Endothelial cell of umbilical vein (primary cell): ENCODE measurements at regions not wholly inside any gene's neighbourhood (a gene's known extent, or its start where the extent isn't known, plus 50 kb on each side); places are given as distances from the start of the nearest gene placed in this dataset.

ENCODE experiments used
- BruUV-seq: library from RNA; stranded (reverse); fragments of 400-500 nt; replicated peaks from 2 replicates; lab custom pipeline; 2021; lab: Mats Ljungman, UMichigan
- CTCF ChIA-PET: fragments of 300-600, 350-600 bp; sonication (Branson Sonifier 250); formaldehyde crosslinking; loops from one replicate; lab custom pipeline; 2021; ENCODE audit warnings: antibody characterized with exemption, inconsistent platforms; lab: Charles Lee
- POLR2A ChIA-PET: fragments of 300-600, 350-600 bp; sonication (Branson Sonifier 250); formaldehyde crosslinking; loops from one replicate; lab custom pipeline; 2021; ENCODE audit warnings: antibody characterized with exemption, inconsistent platforms; lab: Charles Lee
- DNase-seq: peaks from one replicate; pipeline ENCODE4 v3.0.0-alpha.2; 2011; ENCODE audit warnings: low read depth, low spot score
- FAIRE-seq: peaks from 2 replicates; lab custom pipeline; 2011; peaks lifted over from hg19 to GRCh38; lab: Jason Lieb, UNC
- H2AFZ ChIP-seq: 2 replicates; pipeline ENCODE4 v1.6.0; 2012; ENCODE audit warnings: low read depth, low read length, control low read depth, inconsistent platforms
- H3K27ac ChIP-seq: 2 replicates; pipeline ENCODE4 v1.5.1; 2011; ENCODE audit warnings: low read depth, mild to moderate bottlenecking, control low read depth, low read length, moderate library complexity; ENCODE audit not compliant: insufficient read depth
- H3K27me3 ChIP-seq, 2 experiments: 2 replicates each; pipeline versions ENCODE4 v1.6.0 to v1.6.1; 2011; ENCODE audit warnings: low read length in 2 of 2, mixed read lengths in 1 of 2; ENCODE audit not compliant: control insufficient read depth in 2 of 2, insufficient read depth in 2 of 2
- H3K36me3 ChIP-seq, 2 experiments: 2 replicates in 1 of 2; 3 replicates in 1 of 2; pipeline ENCODE4 v1.5.1; 2011; ENCODE audit warnings: low read length in 2 of 2, mild to moderate bottlenecking in 1 of 2, moderate library complexity in 1 of 2; ENCODE audit not compliant: control insufficient read depth in 2 of 2, insufficient read depth in 2 of 2; ENCODE audit errors: extremely low read depth in 1 of 2
- H3K4me1 ChIP-seq: 3 replicates; pipeline ENCODE4 v1.5.1; 2011; ENCODE audit warnings: mild to moderate bottlenecking, low read length; ENCODE audit not compliant: control insufficient read depth, insufficient read depth; ENCODE audit errors: extremely low read depth
- H3K4me2 ChIP-seq: 2 replicates; pipeline ENCODE4 v1.6.1; 2011; ENCODE audit warnings: low read length, control low read depth, mixed read lengths; ENCODE audit not compliant: insufficient read depth
- H3K4me3 ChIP-seq, 3 experiments: fragments of 200-600 bp in 1 of 3; sonication (generic), shearing (Covaris generic) in 1 of 3; replicated peaks in 1 of 3; 2 replicates each; pipeline ENCODE4 v1.5.1; 2011 to 2016; ENCODE audit warnings: control low read depth in 3 of 3, low read length in 3 of 3, mild to moderate bottlenecking in 2 of 3, inconsistent platforms in 1 of 3, low read depth in 1 of 3, moderate library complexity in 1 of 3; ENCODE audit not compliant: insufficient read depth in 1 of 3
- H3K79me2 ChIP-seq: 2 replicates; pipeline ENCODE4 v1.6.0; 2012; ENCODE audit warnings: low read length, inconsistent platforms; ENCODE audit not compliant: control insufficient read depth, insufficient read depth
- H3K9ac ChIP-seq: replicated peaks from 2 replicates; pipeline ENCODE3; 2011; ENCODE audit warnings: low read length, control low read depth; ENCODE audit not compliant: insufficient read depth; ENCODE audit errors: extremely low read depth
- H3K9me1 ChIP-seq: replicated peaks from 3 replicates; pipeline ENCODE4 v1.6.0; 2011; ENCODE audit warnings: mild to moderate bottlenecking, low read length; ENCODE audit not compliant: control insufficient read depth, insufficient read depth; ENCODE audit errors: extremely low read depth
- H3K9me3 ChIP-seq: replicated peaks from 2 replicates; pipeline ENCODE4 v1.5.1; 2012; ENCODE audit warnings: low read length, inconsistent platforms; ENCODE audit not compliant: control insufficient read depth, insufficient read depth
- H4K20me1 ChIP-seq: replicated peaks from 2 replicates; pipeline ENCODE3; 2011; ENCODE audit warnings: mild to moderate bottlenecking, low read length; ENCODE audit not compliant: control insufficient read depth, insufficient read depth; ENCODE audit errors: extremely low read depth
- EZH2 ChIP-seq: IDR thresholded peaks from 2 replicates; pipeline ENCODE4 v1.6.1; 2012; ENCODE audit warnings: borderline replicate concordance, low read depth, mild to moderate bottlenecking, moderate library complexity, low read length, inconsistent platforms; ENCODE audit not compliant: severe bottlenecking
- FOS ChIP-seq: IDR thresholded peaks from 2 replicates; pipeline ENCODE4 v1.6.1; 2011; ENCODE audit warnings: mild to moderate bottlenecking, low read length, moderate library complexity, borderline replicate concordance; ENCODE audit not compliant: insufficient read depth
- GATA2 ChIP-seq: IDR thresholded peaks from 2 replicates; pipeline ENCODE4 v1.7.0; 2011; ENCODE audit warnings: low read depth, mild to moderate bottlenecking, moderate library complexity, mixed read lengths, low read length; ENCODE audit not compliant: insufficient read length, insufficient read depth
- JUN ChIP-seq: IDR thresholded peaks from 2 replicates; pipeline ENCODE4 v1.6.1; 2011; ENCODE audit warnings: borderline replicate concordance, low read depth; ENCODE audit not compliant: insufficient read length, insufficient read depth
- MYC ChIP-seq: IDR thresholded peaks from one replicate; pipeline ENCODE4 v1.6.1; 2011; ENCODE audit warnings: mild to moderate bottlenecking, low read depth, low read length
- POLR2A ChIP-seq: IDR thresholded peaks from 2 replicates; pipeline ENCODE4 v1.6.1; 2012; ENCODE audit warnings: low read depth, mild to moderate bottlenecking, control low read depth, low read length
- POLR2AphosphoS5 ChIP-seq: IDR thresholded peaks from 2 replicates; pipeline ENCODE4 v1.6.1; 2012; ENCODE audit warnings: low read depth, mild to moderate bottlenecking, control low read depth, low read length, moderate library complexity; ENCODE audit not compliant: insufficient read depth
- dilution Hi-C: fragments of 300-500 bp; cut with MboI; formaldehyde crosslinking; loops from one replicate; pipeline ENCODE4 v1.15.0; 2019; ENCODE audit warnings: low sequenced_read_pairs; ENCODE audit not compliant: extremely low pct_ligation_motif_present
- intact Hi-C: fragments of 100-400 bp; cut with micrococcal nuclease; formaldehyde crosslinking; loops from one replicate; pipeline ENCODE4 v1.10.0; 2022
- TF ChIP-seq, protein P1 (sequence below), 2 donors: IDR thresholded peaks; 1 replicate in 1 of 2; 2 replicates in 1 of 2; pipeline ENCODE4 v1.5.1; 2011; ENCODE audit warnings: low read length in 2 of 2, mild to moderate bottlenecking in 2 of 2, moderate library complexity in 2 of 2, control low read depth in 1 of 2, inconsistent platforms in 1 of 2, low read depth in 1 of 2; ENCODE audit not compliant: insufficient read depth in 1 of 2; ENCODE audit errors: extremely low read depth in 1 of 2
- TF ChIP-seq, protein P2 (sequence below): IDR thresholded peaks from 2 replicates; pipeline ENCODE4 v1.6.1; 2011; ENCODE audit not compliant: insufficient read depth, insufficient read length

DNA sequence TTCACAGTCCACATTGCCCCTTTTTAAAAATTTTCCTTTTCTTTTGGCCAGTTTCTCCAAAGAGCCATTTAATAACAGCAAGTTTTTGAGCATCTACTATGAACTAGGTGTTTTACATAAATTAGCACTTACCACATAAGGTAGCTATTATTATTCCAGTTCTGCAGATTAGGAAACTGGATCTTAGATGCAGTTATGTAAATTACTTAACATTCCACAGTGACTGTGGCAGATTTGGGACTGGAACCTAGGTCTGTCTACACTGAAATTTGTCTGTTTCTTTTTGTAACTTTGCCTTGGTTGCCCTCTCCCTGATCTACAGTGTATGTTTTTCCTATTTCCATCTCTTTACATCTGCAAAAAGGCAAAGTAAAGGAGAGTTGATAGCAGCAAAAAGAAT is 164.8 kb upstream of the ATP1B1 start:
- ChIA-PET POLR2A (no interaction called here), CTCF (no interaction called here)
- Histone ChIP-seq H3K4me2 (no peak overlapping the region), H3K9ac (no peak overlapping the region), H3K27ac (no peak overlapping the region), H3K9me3 (no peaks in the 10 kb centered on the region), H3K27me3 (no peaks in the 10 kb centered on the region), H3K9me1 (no peaks in the 10 kb centered on the region), H4K20me1 (no peaks in the 10 kb centered on the region), H3K4me1 (peaks cover 2% of the 10 kb centered on the region), H3K36me3 (no peaks in the 10 kb centered on the region), H3K79me2 (no peaks in the 10 kb centered on the region), H3K4me3 (no peak overlapping the region), H2AFZ (no peak overlapping the region)
- no peak for TF ChIP-seq JUN
- no peak for TF ChIP-seq EZH2
- TF ChIP-seq, protein P1, sequence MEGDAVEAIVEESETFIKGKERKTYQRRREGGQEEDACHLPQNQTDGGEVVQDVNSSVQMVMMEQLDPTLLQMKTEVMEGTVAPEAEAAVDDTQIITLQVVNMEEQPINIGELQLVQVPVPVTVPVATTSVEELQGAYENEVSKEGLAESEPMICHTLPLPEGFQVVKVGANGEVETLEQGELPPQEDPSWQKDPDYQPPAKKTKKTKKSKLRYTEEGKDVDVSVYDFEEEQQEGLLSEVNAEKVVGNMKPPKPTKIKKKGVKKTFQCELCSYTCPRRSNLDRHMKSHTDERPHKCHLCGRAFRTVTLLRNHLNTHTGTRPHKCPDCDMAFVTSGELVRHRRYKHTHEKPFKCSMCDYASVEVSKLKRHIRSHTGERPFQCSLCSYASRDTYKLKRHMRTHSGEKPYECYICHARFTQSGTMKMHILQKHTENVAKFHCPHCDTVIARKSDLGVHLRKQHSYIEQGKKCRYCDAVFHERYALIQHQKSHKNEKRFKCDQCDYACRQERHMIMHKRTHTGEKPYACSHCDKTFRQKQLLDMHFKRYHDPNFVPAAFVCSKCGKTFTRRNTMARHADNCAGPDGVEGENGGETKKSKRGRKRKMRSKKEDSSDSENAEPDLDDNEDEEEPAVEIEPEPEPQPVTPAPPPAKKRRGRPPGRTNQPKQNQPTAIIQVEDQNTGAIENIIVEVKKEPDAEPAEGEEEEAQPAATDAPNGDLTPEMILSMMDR (IDR thresholded peaks at IDR 0.05; ENCODE audit: extremely low read depth in 1 of 2, insufficient read depth in 1 of 2, low read depth in 1 of 2, low read length in 2 of 2) = no peak
- intact Hi-C loops = no loop called here
- BruUV-seq = no TSS peak
- FAIRE-seq = no peak
- dilution Hi-C loops = no loop called here
- no peak for DNase-seq

DNA sequence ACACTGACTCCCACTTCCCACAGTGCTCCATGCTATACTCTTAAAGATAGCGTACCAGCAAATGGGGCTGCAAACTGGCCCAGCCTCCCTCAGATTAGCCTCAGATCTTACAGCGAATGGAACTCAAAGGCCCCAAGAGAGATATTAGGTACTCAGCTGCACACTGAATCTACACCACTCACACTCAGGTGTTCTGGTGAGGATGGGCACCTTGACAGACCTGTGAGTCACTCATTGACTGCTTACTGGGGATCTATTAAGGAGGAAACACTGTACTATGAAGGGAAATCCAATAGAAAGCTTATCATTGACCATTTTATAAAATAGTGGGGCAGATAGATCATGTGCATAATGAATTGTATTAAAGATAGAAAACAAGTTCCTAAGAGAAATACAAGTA is 164.3 kb upstream of the ATP1B1 start:
- no peak for TF ChIP-seq FOS
- TF ChIP-seq POLR2AphosphoS5 = no peak
- TF ChIP-seq, protein P2, sequence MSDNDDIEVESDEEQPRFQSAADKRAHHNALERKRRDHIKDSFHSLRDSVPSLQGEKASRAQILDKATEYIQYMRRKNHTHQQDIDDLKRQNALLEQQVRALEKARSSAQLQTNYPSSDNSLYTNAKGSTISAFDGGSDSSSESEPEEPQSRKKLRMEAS = no peak
- no peak for TF ChIP-seq MYC
- no peak for TF ChIP-seq JUN
- TF ChIP-seq, protein P1 (IDR thresholded peaks at IDR 0.05; ENCODE audit: extremely low read depth in 1 of 2, insufficient read depth in 1 of 2, low read depth in 1 of 2, low read length in 2 of 2) = no peak
- TF ChIP-seq EZH2 = no peak
- TF ChIP-seq POLR2A = no peak
- TF ChIP-seq GATA2 = no peak

More for the DNA sequence above, 164.3 kb upstream of the ATP1B1 start:
- no TSS peak for BruUV-seq
- Histone ChIP-seq H3K27ac (no peak overlapping the region), H3K36me3 (no peaks in the 10 kb centered on the region), H4K20me1 (no peaks in the 10 kb centered on the region), H3K4me1 (peaks cover 2% of the 10 kb centered on the region), H3K9me1 (no peaks in the 10 kb centered on the region), H3K9ac (no peak overlapping the region), H3K27me3 (no peaks in the 10 kb centered on the region), H3K4me3 (no peak overlapping the region), H3K9me3 (no peaks in the 10 kb centered on the region), H3K4me2 (no peak overlapping the region), H2AFZ (no peak overlapping the region), H3K79me2 (no peaks in the 10 kb centered on the region)
- dilution Hi-C loops = no loop called here
- intact Hi-C loops = no loop called here
- ChIA-PET POLR2A (no interaction called here), CTCF (interaction anchor here (1.2 kb wide), 1 partner anchor 406 kb away, joined by 3 read pairs; no protein-coding TSS in a partner anchor)
- no peak for DNase-seq
- FAIRE-seq = no peak
